HepG2 (cell line): ENCODE measurements at regions not wholly inside any gene's neighbourhood (a gene's known extent, or its start where the extent isn't known, plus 50 kb on each side); places are given as distances from the start of the nearest gene placed in this dataset.

Experiments used
- ATAC-seq: fragments of 200-7000 bp; cut with Tn5 transposase; 3 replicates; pipeline ENCODE4 v1.9.1; 2020; ENCODE audit warnings: mild to moderate bottlenecking, moderate library complexity
- BruUV-seq: library from RNA; stranded (reverse); fragments of 400-500 nt; replicated peaks from 2 replicates; lab custom pipeline; 2021; lab: Mats Ljungman, UMichigan
- CTCF ChIA-PET: fragments of 300-600 bp; formaldehyde crosslinking; extraction: SDS; loops from one replicate; lab custom pipeline; 2021; ENCODE audit warnings: low total read pairs, inconsistent platforms, low intra/inter-chr PET ratio; lab: Yijun Ruan, JAX
- POLR2A ChIA-PET: fragments of 350-600 bp; sonication (Branson Sonifier 250); formaldehyde crosslinking; loops from one replicate; lab custom pipeline; 2020; ENCODE audit warnings: antibody characterized with exemption, inconsistent platforms; lab: Yijun Ruan, JAX
- DNase-seq: peaks from one replicate; pipeline ENCODE4 v3.0.0-alpha.2; 2015; ENCODE audit warnings: low spot score
- FAIRE-seq: peaks from 3 replicates; lab custom pipeline; 2011; peaks lifted over from hg19 to GRCh38; lab: Jason Lieb, UNC
- H2AFZ ChIP-seq: one replicate; pipeline ENCODE4 v1.6.1; 2011; ENCODE audit warnings: low read length, inconsistent platforms
- H3K27ac ChIP-seq: fragments of 300-600 bp; 3 replicates; pipeline ENCODE4 v1.8.0; 2011; ENCODE audit warnings: mixed run types, mild to moderate bottlenecking, mixed read lengths, low read length, inconsistent platforms; ENCODE audit not compliant: insufficient read depth; ENCODE audit errors: extremely low read length
- H3K27me3 ChIP-seq, 2 experiments: fragments of 200-600 bp in 1 of 2; 2 replicates in 1 of 2; 3 replicates in 1 of 2; pipeline versions ENCODE4 v1.6.0 to v1.8.0; 2011; ENCODE audit warnings: low read length in 2 of 2, mild to moderate bottlenecking in 2 of 2, moderate library complexity in 2 of 2, inconsistent platforms in 1 of 2; ENCODE audit not compliant: insufficient read depth in 2 of 2, control insufficient read depth in 1 of 2
- H3K36me3 ChIP-seq, 2 experiments: fragments of 200-600 bp in 1 of 2; replicated peaks in 1 of 2; 2 replicates in 1 of 2; 3 replicates in 1 of 2; pipeline versions ENCODE4 v1.5.1 to v1.8.0; 2011; ENCODE audit warnings: low read length in 2 of 2, inconsistent platforms in 1 of 2; ENCODE audit not compliant: insufficient read depth in 2 of 2, control insufficient read depth in 1 of 2
- H3K4me1 ChIP-seq: 2 replicates; pipeline ENCODE4 v1.5.1; 2012; ENCODE audit warnings: low read length, inconsistent platforms; ENCODE audit not compliant: insufficient read depth
- H3K4me2 ChIP-seq: 2 replicates; pipeline ENCODE4 v1.6.0; 2011; ENCODE audit warnings: low read depth, low read length, inconsistent platforms
- H3K4me3 ChIP-seq, 3 experiments: fragments of 200-600 bp in 1 of 3; sonication (generic), shearing (Covaris generic) in 1 of 3; replicated peaks in 1 of 3; 2 replicates each; pipeline ENCODE4 v1.5.1; 2011 to 2016; ENCODE audit warnings: low read length in 3 of 3, inconsistent platforms in 2 of 3, low read depth in 2 of 3, mild to moderate bottlenecking in 2 of 3, control low read depth in 1 of 3, mixed read lengths in 1 of 3; ENCODE audit not compliant: insufficient read depth in 1 of 3
- H3K79me2 ChIP-seq: one replicate; pipeline ENCODE4 v1.6.1; 2011; ENCODE audit warnings: low read length, inconsistent platforms; ENCODE audit not compliant: insufficient read depth
- H3K9ac ChIP-seq: 2 replicates; pipeline ENCODE4 v1.6.0; 2011; ENCODE audit warnings: mild to moderate bottlenecking, low read depth, low read length, inconsistent platforms; ENCODE audit not compliant: insufficient read depth
- H3K9me3 ChIP-seq: 2 replicates; pipeline ENCODE4 v1.5.1; 2012; ENCODE audit warnings: mild to moderate bottlenecking, low read length
- H4K20me1 ChIP-seq: 2 replicates; pipeline ENCODE4 v1.6.0; 2011; ENCODE audit warnings: inconsistent platforms, mild to moderate bottlenecking, low read length, moderate library complexity; ENCODE audit not compliant: insufficient read depth
- AKAP8 ChIP-seq: sonication (generic); formaldehyde crosslinking; IDR thresholded peaks from 2 replicates; pipeline ENCODE4 v1.5.1; 2020; ENCODE audit warnings: mild to moderate bottlenecking, missing genetic modification reagents
- ATAD3A ChIP-seq: sonication (generic); formaldehyde crosslinking; IDR thresholded peaks from 2 replicates; pipeline ENCODE4 v1.4.0; 2020; ENCODE audit warnings: missing genetic modification reagents
- CCAR2 ChIP-seq: fragments of 200-400 bp; formaldehyde crosslinking; optimal IDR thresholded peaks from 2 replicates; pipeline ENCODE3; 2018; ENCODE audit warnings: low read depth, mild to moderate bottlenecking, low read length, moderate library complexity
- DR1 ChIP-seq: sonication (generic); formaldehyde crosslinking; IDR thresholded peaks from 2 replicates; pipeline ENCODE4 v1.8.0; 2021; ENCODE audit warnings: mild to moderate bottlenecking, missing genetic modification reagents, inconsistent platforms
- JUNB ChIP-seq: sonication (generic); formaldehyde crosslinking; IDR thresholded peaks from 2 replicates; pipeline ENCODE4 v1.8.0; 2022; ENCODE audit warnings: missing genetic modification reagents, mild to moderate bottlenecking, borderline replicate concordance
- ZNF235 ChIP-seq: sonication (generic); formaldehyde crosslinking; IDR thresholded peaks from 2 replicates; pipeline ENCODE4 v1.8.1; 2023; ENCODE audit warnings: mild to moderate bottlenecking, missing genetic modification reagents, borderline replicate concordance
- ZNF33B ChIP-seq: sonication (generic); formaldehyde crosslinking; IDR thresholded peaks from 2 replicates; pipeline ENCODE4 v1.5.1; 2020; ENCODE audit warnings: mild to moderate bottlenecking, missing genetic modification reagents
- ZNF513 ChIP-seq: sonication (generic); formaldehyde crosslinking; conservative IDR thresholded peaks from 2 replicates; pipeline ENCODE4 v1.5.0; 2020; ENCODE audit warnings: missing genetic modification reagents
- WGBS: methylation state at CpG from one replicate; pipeline ENCODE4 v1.1.6; 2017; ENCODE audit warnings: low lambda C conversion rate; 5-methylcytosine and 5-hydroxymethylcytosine counted together
- in situ Hi-C: cut with HindIII; loops from 2 replicates; pipeline ENCODE4 v1.10.0; 2017; ENCODE audit warnings: low pct_unique_long_range_greater_than_20kb; ENCODE audit not compliant: extremely low pct_ligation_motif_present
- intact Hi-C: fragments of 100-400 bp; cut with micrococcal nuclease; formaldehyde crosslinking; loops from one replicate; pipeline ENCODE4 v1.10.0; 2022; ENCODE audit not compliant: unreplicated experiment
- TF ChIP-seq, protein P1 (sequence below): sonication (generic); formaldehyde crosslinking; IDR thresholded peaks from 2 replicates; pipeline ENCODE4 v1.4.0; 2020; ENCODE audit warnings: low read depth, missing genetic modification reagents
- TF ChIP-seq, protein P2 (sequence below): sonication (generic); formaldehyde crosslinking; IDR thresholded peaks from 2 replicates; pipeline ENCODE4 v1.5.0; 2020; ENCODE audit warnings: mild to moderate bottlenecking, missing genetic modification reagents
- TF ChIP-seq, protein P3 (sequence below): IDR thresholded peaks from 2 replicates; pipeline ENCODE4 v1.6.1; 2016; ENCODE audit warnings: low read depth, borderline replicate concordance

DNA sequence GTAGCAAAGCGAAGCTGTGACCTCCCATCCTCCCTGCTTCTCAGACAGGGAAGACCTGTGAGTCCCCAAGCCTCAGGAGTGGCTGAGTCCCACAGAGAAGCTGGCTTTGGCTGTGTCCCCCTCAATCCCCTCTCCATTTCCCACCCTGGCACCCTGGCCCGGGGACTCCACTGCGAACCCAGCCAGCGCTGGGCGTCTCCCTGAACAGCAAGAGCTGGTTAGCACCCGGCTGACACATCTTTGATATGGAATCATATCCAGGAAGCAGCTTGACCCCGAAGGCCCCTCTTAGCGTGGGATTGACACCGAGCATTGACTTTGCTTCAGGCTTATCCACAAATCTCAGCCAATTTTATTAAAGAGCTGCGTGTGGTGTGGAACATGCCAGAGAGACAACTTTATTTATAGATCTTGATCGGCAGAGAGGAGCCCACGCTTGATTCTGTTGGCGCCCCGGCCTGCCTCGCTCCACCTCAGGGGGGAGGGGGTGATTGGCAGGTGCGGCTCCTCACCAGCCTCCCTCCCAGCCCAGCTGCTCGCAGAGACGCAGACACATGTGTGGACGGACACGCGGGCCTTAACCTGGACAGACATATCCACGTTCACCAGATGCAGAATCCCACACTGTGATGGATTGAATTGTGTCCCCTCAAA lies 120.7 kb upstream of the MVB12B start:
- CTCF ChIA-PET = no interaction called here

More for the DNA sequence above, 120.7 kb upstream of the MVB12B start:
- TF ChIP-seq DR1 (CRISPR knock-in tag) = no peak
- no peak for TF ChIP-seq ZNF235
- TF ChIP-seq, protein P1, sequence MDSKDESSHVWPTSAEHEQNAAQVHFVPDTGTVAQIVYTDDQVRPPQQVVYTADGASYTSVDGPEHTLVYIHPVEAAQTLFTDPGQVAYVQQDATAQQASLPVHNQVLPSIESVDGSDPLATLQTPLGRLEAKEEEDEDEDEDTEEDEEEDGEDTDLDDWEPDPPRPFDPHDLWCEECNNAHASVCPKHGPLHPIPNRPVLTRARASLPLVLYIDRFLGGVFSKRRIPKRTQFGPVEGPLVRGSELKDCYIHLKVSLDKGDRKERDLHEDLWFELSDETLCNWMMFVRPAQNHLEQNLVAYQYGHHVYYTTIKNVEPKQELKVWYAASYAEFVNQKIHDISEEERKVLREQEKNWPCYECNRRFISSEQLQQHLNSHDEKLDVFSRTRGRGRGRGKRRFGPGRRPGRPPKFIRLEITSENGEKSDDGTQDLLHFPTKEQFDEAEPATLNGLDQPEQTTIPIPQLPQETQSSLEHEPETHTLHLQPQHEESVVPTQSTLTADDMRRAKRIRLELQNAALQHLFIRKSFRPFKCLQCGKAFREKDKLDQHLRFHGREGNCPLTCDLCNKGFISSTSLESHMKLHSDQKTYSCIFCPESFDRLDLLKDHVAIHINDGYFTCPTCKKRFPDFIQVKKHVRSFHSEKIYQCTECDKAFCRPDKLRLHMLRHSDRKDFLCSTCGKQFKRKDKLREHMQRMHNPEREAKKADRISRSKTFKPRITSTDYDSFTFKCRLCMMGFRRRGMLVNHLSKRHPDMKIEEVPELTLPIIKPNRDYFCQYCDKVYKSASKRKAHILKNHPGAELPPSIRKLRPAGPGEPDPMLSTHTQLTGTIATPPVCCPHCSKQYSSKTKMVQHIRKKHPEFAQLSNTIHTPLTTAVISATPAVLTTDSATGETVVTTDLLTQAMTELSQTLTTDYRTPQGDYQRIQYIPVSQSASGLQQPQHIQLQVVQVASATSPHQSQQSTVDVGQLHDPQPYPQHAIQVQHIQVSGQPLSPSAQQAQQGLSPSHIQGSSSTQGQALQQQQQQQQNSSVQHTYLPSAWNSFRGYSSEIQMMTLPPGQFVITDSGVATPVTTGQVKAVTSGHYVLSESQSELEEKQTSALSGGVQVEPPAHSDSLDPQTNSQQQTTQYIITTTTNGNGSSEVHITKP (CRISPR knock-in tag) = no peak
- no peak for TF ChIP-seq AKAP8
- TF ChIP-seq, protein P2, sequence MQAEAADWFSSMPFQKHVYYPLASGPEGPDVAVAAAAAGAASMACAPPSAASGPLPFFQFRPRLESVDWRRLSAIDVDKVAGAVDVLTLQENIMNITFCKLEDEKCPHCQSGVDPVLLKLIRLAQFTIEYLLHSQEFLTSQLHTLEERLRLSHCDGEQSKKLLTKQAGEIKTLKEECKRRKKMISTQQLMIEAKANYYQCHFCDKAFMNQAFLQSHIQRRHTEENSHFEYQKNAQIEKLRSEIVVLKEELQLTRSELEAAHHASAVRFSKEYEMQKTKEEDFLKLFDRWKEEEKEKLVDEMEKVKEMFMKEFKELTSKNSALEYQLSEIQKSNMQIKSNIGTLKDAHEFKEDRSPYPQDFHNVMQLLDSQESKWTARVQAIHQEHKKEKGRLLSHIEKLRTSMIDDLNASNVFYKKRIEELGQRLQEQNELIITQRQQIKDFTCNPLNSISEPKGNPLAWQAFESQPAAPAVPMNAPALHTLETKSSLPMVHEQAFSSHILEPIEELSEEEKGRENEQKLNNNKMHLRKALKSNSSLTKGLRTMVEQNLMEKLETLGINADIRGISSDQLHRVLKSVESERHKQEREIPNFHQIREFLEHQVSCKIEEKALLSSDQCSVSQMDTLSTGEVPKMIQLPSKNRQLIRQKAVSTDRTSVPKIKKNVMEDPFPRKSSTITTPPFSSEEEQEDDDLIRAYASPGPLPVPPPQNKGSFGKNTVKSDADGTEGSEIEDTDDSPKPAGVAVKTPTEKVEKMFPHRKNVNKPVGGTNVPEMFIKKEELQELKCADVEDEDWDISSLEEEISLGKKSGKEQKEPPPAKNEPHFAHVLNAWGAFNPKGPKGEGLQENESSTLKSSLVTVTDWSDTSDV (CRISPR knock-in tag) = no peak
- TF ChIP-seq ZNF513 (CRISPR knock-in tag) = no peak
- no peak for TF ChIP-seq CCAR2
- no peak for TF ChIP-seq JUNB (CRISPR knock-in tag)
- TF ChIP-seq ZNF33B = no peak
- TF ChIP-seq ATAD3A (CRISPR knock-in tag) = no peak
- TF ChIP-seq, protein P3, sequence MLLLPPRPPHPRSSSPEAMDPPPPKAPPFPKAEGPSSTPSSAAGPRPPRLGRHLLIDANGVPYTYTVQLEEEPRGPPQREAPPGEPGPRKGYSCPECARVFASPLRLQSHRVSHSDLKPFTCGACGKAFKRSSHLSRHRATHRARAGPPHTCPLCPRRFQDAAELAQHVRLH (CRISPR knock-in tag) = no peak
- DNase-seq (no peak), ATAC-seq (no peak), FAIRE-seq (no peak)
- Histone ChIP-seq H3K9me3 (peaks cover 6% of the 10 kb centered on the region; the same call in 1 of the 2 replicates), H3K4me1 (no peaks in the 10 kb centered on the region), H3K4me3 (no peak overlapping the region), H3K36me3 (no peaks in the 10 kb centered on the region), H2AFZ (no peak overlapping the region), H3K4me2 (no peak overlapping the region), H3K79me2 (no peaks in the 10 kb centered on the region), H3K27ac (no peak overlapping the region), H3K9ac (no peak overlapping the region), H3K27me3 (peaks cover 0 to 15% of the 10 kb centered on the region in 2 experiments; a peak in 2 of 5 replicates), H4K20me1 (no peaks in the 10 kb centered on the region)
- intact Hi-C loops = no loop called here
- BruUV-seq = no TSS peak
- 52% methylated on average over 20 of the region's 22 CpGs for WGBS
- in situ Hi-C loops = no loop called here
- POLR2A ChIA-PET = no interaction called here
